ENCODE measurements at regions not wholly inside any gene's neighbourhood (a gene's known extent, or its start where the extent isn't known, plus 50 kb on each side); places are given as distances from the start of the nearest gene placed in this dataset.

DNA sequence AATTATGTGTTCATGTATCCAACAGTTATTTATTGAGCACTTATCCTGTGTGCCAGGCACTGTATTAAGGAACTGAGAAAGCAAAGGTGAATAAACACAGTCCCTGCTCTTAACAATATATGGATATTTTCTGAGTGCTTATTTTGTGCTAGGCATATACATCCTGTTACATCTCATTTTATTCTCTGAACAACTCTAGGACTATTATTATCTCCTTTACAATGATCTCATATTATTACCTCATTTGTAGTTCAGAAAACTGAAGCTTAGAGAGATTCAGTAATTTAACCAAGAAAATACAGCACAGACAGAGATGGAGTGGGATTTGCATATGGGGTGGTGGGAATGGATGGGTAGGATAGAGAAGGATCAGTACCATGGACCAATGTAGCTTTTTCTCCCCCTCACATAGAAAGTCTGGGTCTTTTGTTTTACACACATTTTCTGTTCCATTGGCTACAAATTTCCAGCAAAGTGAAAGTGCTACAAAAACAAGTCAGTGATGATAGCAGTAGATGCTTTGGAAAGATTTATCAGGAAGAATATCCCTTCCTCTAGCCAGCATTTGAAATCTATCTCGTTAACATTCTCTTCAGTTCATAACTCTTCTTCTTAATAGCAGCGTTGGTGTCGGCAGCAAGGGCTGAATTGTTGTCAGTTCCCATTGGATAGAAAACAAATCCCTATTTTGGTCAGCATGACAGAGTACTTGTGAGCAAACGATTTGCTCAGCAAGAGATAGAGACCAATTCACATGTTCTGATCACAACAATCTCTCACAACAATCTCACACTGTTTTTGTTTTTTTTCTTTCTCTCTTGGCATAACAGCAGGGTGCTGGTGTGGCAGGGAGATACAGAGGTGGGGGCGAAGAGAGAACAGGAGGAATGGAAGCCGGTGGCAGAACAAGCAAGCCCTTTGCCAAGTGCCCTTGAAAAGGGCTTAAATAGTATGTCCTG, 102.2 kb upstream of the KCTD1 start:
- TF ChIP-seq, protein P1, sequence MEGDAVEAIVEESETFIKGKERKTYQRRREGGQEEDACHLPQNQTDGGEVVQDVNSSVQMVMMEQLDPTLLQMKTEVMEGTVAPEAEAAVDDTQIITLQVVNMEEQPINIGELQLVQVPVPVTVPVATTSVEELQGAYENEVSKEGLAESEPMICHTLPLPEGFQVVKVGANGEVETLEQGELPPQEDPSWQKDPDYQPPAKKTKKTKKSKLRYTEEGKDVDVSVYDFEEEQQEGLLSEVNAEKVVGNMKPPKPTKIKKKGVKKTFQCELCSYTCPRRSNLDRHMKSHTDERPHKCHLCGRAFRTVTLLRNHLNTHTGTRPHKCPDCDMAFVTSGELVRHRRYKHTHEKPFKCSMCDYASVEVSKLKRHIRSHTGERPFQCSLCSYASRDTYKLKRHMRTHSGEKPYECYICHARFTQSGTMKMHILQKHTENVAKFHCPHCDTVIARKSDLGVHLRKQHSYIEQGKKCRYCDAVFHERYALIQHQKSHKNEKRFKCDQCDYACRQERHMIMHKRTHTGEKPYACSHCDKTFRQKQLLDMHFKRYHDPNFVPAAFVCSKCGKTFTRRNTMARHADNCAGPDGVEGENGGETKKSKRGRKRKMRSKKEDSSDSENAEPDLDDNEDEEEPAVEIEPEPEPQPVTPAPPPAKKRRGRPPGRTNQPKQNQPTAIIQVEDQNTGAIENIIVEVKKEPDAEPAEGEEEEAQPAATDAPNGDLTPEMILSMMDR (IDR thresholded peaks at IDR 0.05) = no peak
- no peak for TF ChIP-seq POLR2A (IDR thresholded peaks at IDR 0.05)
